ENCODE measurements at regions not wholly inside any gene's neighbourhood (a gene's known extent, or its start where the extent isn't known, plus 50 kb on each side); places are given as distances from the start of the nearest gene placed in this dataset.

DNA sequence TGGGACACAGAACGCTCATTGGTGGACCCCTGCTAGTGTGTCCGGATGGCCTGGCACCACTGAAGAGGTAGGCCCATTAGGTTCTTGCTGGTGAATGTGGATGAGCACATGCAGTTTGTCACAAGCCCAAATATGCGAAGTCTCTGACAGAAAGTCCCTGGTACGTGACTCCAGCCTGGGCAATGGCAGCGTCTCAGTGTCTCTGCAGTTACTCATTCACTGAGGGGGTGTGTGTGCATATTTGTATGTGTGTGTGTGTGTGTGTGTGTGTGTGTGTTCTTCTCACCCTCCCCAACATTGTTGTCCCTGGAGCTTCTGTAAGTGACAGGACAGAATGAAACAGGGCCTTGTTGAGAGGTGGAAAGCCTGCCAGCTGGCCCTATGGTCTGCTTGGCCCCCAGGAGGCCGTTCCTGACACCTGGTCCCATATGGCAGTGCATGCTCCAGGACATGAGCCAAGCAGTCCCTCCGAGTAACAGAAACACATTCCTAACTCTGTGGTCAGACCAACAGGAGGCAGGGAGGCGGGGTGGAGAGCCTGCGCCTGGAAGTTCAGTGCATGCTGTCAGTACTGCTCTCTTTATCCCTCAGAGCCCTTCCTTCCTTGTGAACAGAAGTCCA is 169.9 kb downstream of the SLC28A3 start:
- Mint-ChIP-seq H3K4me3 (no peak overlapping the region), H3K36me3 (no peaks in the 10 kb centered on the region), H3K9me3 (no peaks in the 10 kb centered on the region), H3K27me3 (no peaks in the 10 kb centered on the region), H3K27ac (no peak overlapping the region), H3K4me1 (peaks cover 3% of the 10 kb centered on the region)
- no peak for DNase-seq
- POLR2A ChIA-PET: no interaction called here
- no peak for ATAC-seq (ENCODE audit: low read depth)

DNA sequence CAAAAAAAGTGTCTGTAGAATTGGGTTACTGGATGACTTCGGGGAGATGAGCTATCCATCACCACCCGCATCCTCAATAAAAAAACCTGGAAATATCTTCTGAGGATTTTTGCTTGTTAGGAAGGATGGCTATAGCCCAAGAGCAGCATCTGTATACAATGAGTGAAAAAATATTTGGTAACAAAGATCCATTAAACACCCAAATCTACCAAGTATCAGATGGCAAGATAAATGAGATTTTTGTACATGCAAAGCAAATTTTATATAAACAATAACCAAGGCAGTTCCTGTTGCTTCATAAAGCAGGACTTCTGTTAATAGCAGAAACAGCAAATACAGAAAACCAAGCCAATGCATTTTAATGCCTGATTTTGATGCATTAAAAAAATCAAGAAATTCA is 166.6 kb downstream of the SLC28A3 start:
- Mint-ChIP-seq H3K4me1 (peaks cover 3% of the 10 kb centered on the region), H3K36me3 (no peaks in the 10 kb centered on the region), H3K27me3 (no peaks in the 10 kb centered on the region), H3K9me3 (no peaks in the 10 kb centered on the region), H3K4me3 (no peak overlapping the region), H3K27ac (no peak overlapping the region)
- ATAC-seq (ENCODE audit: low read depth) (no peak), DNase-seq (no peak)
- POLR2A ChIA-PET: no interaction called here

DNA sequence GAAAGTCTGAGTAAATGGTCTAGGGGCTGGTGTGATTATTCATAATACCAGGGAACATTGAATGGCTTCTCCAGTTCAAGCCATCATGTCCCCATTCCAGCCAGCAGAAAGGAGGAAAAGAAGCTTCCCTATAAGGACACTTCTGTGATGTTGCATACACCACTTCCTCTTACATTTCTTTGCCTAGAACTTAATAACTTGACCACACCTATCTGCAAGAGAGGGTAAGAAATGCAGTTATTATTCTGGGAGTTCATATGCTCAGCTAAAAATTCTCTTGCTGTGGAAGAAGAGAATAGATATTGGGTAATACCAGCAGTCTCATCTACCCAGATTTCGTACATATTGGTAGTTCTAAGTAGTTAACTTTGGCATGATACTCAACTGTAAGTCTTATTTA is 166.1 kb downstream of the SLC28A3 start:
- no peaks in the 10 kb centered on the region for H3K36me3 Mint-ChIP-seq
- H3K4me1 Mint-ChIP-seq: peaks cover 3% of the 10 kb centered on the region
- ATAC-seq (ENCODE audit: low read depth) (no peak), DNase-seq (no peak)
- POLR2A ChIA-PET: no interaction called here
- no peak overlapping the region for H3K27ac Mint-ChIP-seq
- H3K9me3 Mint-ChIP-seq: no peaks in the 10 kb centered on the region
- H3K27me3 Mint-ChIP-seq: no peaks in the 10 kb centered on the region
- no peak overlapping the region for H3K4me3 Mint-ChIP-seq

DNA sequence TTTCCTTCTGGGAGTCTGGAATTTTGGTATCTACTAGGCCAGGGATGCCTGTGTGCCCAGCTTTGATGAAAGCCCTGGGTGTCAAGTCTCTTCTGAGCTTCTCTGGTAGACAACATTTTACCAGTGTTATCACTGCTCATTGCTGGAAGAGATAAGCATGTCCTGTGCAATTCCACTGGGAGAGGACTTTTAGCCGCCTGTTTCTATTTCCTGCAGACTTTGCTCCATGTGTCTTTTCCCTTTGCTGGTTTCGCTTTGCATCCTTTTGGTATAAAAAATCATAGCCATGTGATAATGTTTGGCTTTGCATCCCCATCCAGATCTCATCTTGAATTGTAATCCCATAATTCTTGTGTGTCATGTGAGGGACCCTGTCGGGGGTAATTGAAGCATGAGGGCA is 163.2 kb downstream of the SLC28A3 start:
- Mint-ChIP-seq H3K9me3 (no peaks in the 10 kb centered on the region), H3K4me1 (peaks cover 3% of the 10 kb centered on the region), H3K27me3 (peaks cover 2% of the 10 kb centered on the region), H3K36me3 (no peaks in the 10 kb centered on the region), H3K27ac (no peak overlapping the region), H3K4me3 (no peak overlapping the region)
- POLR2A ChIA-PET: no interaction called here
- ATAC-seq (ENCODE audit: low read depth) (no peak), DNase-seq (no peak)

DNA sequence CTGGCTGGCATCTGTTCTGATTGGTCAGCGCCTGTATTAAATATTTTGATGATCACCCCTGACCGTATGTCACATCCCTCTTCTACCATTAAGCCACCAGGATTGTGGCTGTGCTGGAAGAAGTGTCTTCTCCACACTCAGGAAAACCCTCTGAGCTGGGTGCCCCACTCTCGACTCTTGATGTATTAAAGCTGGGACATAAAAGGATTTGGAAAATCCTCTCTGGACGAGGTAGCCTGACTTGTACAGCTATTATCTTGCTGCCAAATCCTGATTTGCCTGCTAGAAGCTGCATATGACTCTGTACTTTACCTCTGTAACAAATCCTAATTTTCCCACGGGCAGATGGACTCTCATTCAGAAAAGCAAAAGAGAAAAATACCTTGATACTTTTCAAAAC is 161.0 kb downstream of the SLC28A3 start:
- H3K27me3 Mint-ChIP-seq: peaks cover 2% of the 10 kb centered on the region
- no peaks in the 10 kb centered on the region for H3K9me3 Mint-ChIP-seq
- DNase-seq: no peak
- no peak overlapping the region for H3K4me3 Mint-ChIP-seq
- no peak overlapping the region for H3K27ac Mint-ChIP-seq
- H3K4me1 Mint-ChIP-seq: peaks cover under 1% of the 10 kb centered on the region
- POLR2A ChIA-PET: no interaction called here
- no peak for ATAC-seq (ENCODE audit: low read depth)
- no peaks in the 10 kb centered on the region for H3K36me3 Mint-ChIP-seq

DNA sequence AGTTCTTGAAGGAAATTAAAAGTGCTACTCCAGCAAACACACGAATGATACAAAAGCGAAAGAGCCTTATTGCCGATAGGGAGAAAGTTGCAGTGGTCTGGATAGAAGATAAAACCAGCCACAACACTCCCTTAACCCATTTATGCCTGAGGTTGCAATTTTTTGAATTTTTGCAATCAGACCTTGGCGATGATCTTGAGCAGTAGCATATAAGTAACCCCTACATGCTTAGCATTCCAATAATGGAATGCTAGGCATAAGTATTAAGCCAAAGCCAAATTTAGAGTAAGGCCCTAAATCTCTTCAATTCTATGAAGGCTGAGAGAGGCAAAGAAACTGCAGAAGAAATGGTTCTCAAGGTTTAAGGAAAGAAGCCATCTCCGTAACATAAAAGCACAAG is 153.5 kb downstream of the SLC28A3 start:
- POLR2A ChIA-PET: no interaction called here
- H3K27ac Mint-ChIP-seq: no peak overlapping the region
- DNase-seq: no peak
- H3K9me3 Mint-ChIP-seq: no peaks in the 10 kb centered on the region
- peaks cover 13% of the 10 kb centered on the region for H3K27me3 Mint-ChIP-seq
- no peak for ATAC-seq (ENCODE audit: low read depth)
- no peak overlapping the region for H3K4me3 Mint-ChIP-seq
- no peaks in the 10 kb centered on the region for H3K4me1 Mint-ChIP-seq
- no peaks in the 10 kb centered on the region for H3K36me3 Mint-ChIP-seq

DNA sequence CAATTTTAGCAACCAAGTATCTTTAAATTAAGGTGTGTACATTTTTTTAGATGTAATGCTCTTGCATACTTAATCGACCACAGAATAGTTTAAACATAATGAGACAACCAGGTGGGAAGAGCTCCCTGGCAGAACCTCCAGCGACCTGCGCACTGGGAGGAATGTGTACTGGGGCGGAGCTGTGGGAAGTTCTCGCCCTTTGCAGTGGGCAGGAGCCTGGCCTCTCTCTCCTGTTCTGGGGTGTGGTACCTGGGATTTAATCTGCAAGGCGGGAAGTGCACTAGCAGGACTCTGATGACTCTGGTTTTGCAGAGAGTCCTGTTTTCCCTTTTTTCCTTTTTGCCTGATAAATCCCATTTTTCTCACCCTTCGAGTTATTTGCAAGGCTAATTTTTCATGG is 150.7 kb downstream of the SLC28A3 start:
- Mint-ChIP-seq H3K27ac (no peak overlapping the region), H3K9me3 (no peaks in the 10 kb centered on the region), H3K36me3 (no peaks in the 10 kb centered on the region), H3K27me3 (peaks cover 17% of the 10 kb centered on the region), H3K4me1 (no peaks in the 10 kb centered on the region), H3K4me3 (no peak overlapping the region)
- DNase-seq (no peak), ATAC-seq (ENCODE audit: low read depth) (no peak)
- POLR2A ChIA-PET: no interaction called here

DNA sequence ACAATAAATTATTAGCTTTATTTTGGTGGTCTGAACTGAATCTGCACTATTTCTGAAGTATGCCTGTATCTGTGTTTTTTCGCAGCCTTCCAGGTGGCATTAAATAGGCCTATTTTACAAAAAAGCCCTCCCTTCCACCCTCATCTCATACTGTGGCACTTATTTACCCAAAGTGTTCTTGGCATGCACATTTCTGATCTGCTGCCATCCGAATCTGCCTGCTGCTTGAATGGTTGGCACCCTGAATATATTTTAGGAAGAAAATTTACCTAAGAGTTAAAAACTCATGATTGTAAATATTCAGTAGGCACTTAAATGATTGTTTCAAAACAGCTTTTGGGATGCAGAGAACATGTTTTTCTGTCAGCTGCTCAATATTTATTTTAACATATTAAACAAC is 150.1 kb downstream of the SLC28A3 start:
- H3K36me3 Mint-ChIP-seq: no peaks in the 10 kb centered on the region
- POLR2A ChIA-PET: no interaction called here
- H3K4me1 Mint-ChIP-seq: no peaks in the 10 kb centered on the region

DNA sequence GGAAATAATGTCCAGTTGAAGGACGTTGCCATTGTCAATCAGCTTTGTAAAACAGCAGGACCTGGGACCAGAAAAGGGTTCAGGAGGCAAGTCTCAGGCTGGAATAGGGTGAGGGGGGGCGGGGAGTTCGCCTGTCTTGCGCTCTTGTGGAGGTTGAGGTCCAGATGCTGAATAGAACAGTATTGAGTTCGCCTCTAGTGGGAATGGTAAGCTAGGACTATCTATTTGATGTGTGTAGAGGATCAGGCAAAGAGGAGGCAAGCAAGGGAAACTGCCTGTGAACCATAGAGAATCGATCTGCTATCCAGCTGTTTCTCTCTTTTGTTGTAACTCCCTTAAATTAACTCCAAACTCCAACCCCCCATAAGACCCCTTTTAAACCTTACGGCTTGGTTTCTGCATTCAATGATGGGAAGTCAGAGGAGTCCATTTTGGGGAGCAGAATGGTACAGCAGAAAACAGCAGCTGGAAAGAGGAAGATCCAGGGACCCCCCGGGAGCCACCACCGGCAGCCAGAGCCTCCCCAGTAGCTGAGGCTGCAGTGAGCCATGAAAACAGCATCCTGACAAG is 133.7 kb downstream of the SLC28A3 start:
- ATAC-seq (ENCODE audit: low read depth): no peak
- Mint-ChIP-seq H3K4me3 (no peak overlapping the region), H3K4me1 (no peaks in the 10 kb centered on the region), H3K27ac (no peak overlapping the region), H3K27me3 (peaks cover 13% of the 10 kb centered on the region), H3K9me3 (no peaks in the 10 kb centered on the region), H3K36me3 (no peaks in the 10 kb centered on the region)
- POLR2A ChIA-PET: no interaction called here
- DNase-seq: no peak

More for the DNA sequence above, 150.1 kb downstream of the SLC28A3 start:
- Mint-ChIP-seq H3K4me3 (no peak overlapping the region), H3K27me3 (peaks cover 12% of the 10 kb centered on the region), H3K9me3 (peaks cover 2% of the 10 kb centered on the region), H3K27ac (no peak overlapping the region)
- DNase-seq (no peak), ATAC-seq (ENCODE audit: low read depth) (no peak)

DNA sequence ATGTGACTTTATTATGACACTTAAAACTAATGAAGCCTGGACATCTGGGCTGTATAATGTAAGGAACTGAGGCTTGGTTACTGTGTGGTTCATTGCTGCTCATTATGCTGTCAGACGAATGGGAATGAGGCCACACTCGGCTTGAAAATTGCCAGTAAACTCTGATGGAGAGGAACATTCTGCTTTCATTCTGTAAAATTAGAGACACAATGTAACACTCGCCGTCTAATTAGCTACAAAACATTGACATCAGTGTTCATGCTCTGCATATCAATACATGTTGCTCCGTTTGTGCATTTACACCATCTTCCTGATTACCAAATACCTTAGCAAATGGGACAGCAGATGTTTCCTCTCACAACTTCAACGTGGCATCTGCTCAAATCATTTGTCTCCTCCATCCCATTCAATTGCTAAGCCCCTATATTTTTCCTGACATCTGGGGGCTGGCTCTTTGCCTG is 133.0 kb downstream of the SLC28A3 start:
- no peaks in the 10 kb centered on the region for H3K4me1 Mint-ChIP-seq
- POLR2A ChIA-PET: no interaction called here
- ATAC-seq (ENCODE audit: low read depth) (no peak), DNase-seq (no peak)
- no peaks in the 10 kb centered on the region for H3K36me3 Mint-ChIP-seq
- H3K27ac Mint-ChIP-seq: no peak overlapping the region
- no peaks in the 10 kb centered on the region for H3K9me3 Mint-ChIP-seq
- H3K4me3 Mint-ChIP-seq: no peak overlapping the region
- peaks cover 9% of the 10 kb centered on the region for H3K27me3 Mint-ChIP-seq

DNA sequence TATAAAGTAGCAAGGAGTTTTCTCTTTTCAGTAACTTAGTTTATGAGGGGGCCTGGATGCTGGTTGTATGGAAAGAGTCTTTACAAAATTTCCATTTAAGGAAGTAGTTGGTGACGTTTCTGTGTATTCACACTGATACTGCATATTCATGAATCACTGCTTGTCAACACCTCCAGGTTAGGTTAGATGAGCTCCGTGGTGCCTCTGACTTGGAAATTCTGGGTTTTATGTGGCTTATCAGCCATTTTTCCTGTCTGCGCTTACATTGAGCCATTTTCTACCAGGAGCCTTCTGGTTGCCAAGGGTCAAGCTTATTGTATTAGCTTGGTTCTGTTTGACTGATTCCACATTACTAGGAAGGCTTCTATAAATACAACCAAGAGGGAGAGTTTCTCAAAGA is 128.3 kb downstream of the SLC28A3 start:
- Mint-ChIP-seq H3K36me3 (no peaks in the 10 kb centered on the region), H3K27me3 (no peaks in the 10 kb centered on the region), H3K9me3 (peaks cover 3% of the 10 kb centered on the region), H3K27ac (no peak overlapping the region), H3K4me1 (no peaks in the 10 kb centered on the region), H3K4me3 (no peak overlapping the region)
- DNase-seq (no peak), ATAC-seq (ENCODE audit: low read depth) (no peak)
- POLR2A ChIA-PET: no interaction called here

DNA sequence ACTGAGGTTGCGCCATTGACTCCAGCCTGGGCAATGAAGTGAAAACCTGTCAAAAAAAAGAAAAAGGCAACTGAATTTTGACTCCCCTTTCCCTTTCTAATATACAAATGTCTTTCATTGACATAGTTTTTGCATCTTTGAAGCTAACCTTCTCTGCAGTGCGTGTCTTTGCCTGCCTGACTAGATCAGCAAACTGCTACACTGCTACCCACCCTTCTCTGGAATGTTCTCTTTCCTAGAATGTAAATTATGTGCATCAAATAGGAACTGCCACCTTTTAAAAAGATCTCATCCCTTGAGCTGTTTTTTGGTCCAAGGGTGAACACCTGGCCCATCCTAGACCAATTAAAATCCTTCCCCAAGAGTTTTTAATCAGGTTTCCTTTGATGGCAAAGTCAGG is 127.6 kb downstream of the SLC28A3 start:
- H3K36me3 Mint-ChIP-seq: no peaks in the 10 kb centered on the region
- POLR2A ChIA-PET: no interaction called here
- ATAC-seq (ENCODE audit: low read depth) (no peak), DNase-seq (no peak)
- no peak overlapping the region for H3K4me3 Mint-ChIP-seq
- no peaks in the 10 kb centered on the region for H3K4me1 Mint-ChIP-seq
- no peaks in the 10 kb centered on the region for H3K27me3 Mint-ChIP-seq
- peaks cover 3% of the 10 kb centered on the region for H3K9me3 Mint-ChIP-seq
- H3K27ac Mint-ChIP-seq: no peak overlapping the region

DNA sequence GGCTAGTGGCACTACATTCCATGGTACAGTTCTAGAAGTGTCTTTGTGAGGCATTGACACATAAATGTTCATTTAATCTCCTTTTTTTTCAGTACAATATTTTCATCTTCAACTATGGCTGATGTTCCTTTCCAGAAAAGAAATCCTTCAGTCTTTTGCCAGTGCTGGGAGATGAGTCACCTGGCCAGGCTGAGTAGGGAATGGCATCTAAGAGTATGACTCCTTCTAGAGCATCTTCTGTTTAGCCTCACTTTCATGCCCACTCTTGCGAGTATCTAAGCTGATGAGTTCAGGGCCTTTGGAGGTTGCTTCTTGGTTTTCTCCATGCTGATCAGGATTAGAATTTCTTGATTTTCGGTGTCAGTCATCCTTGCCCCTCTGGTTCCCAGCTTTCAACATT is 124.4 kb downstream of the SLC28A3 start:
- ATAC-seq (ENCODE audit: low read depth): no peak
- Mint-ChIP-seq H3K36me3 (no peaks in the 10 kb centered on the region), H3K4me1 (no peaks in the 10 kb centered on the region), H3K27ac (no peak overlapping the region), H3K27me3 (no peaks in the 10 kb centered on the region), H3K4me3 (no peak overlapping the region), H3K9me3 (peaks cover 3% of the 10 kb centered on the region)
- no peak for DNase-seq
- POLR2A ChIA-PET: no interaction called here

DNA sequence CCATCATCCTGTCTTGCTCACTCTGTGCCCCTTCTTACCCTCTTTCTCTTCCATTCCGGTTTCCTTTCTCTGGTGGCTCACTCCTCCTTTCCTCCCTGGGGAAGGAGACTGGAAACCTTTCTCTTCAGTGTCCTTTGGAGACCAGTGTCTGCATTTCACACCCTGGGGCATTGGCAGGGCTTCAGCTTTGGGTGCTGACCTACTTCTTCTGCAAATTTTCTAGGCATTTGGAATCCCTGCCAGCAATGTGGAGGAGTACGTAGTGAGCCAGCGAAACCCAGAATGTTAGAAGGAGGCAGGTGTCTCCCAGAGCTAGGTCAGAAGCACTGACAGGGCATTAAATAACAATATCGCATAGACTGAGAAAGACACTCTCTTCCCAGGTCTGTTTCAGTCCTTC is 122.2 kb downstream of the SLC28A3 start:
- ATAC-seq (ENCODE audit: low read depth) (no peak), DNase-seq (no peak)
- no peak overlapping the region for H3K27ac Mint-ChIP-seq
- H3K4me1 Mint-ChIP-seq: no peaks in the 10 kb centered on the region
- peaks cover 8% of the 10 kb centered on the region for H3K9me3 Mint-ChIP-seq
- H3K4me3 Mint-ChIP-seq: no peak overlapping the region
- peaks cover 3% of the 10 kb centered on the region for H3K27me3 Mint-ChIP-seq
- POLR2A ChIA-PET: no interaction called here
- no peaks in the 10 kb centered on the region for H3K36me3 Mint-ChIP-seq

DNA sequence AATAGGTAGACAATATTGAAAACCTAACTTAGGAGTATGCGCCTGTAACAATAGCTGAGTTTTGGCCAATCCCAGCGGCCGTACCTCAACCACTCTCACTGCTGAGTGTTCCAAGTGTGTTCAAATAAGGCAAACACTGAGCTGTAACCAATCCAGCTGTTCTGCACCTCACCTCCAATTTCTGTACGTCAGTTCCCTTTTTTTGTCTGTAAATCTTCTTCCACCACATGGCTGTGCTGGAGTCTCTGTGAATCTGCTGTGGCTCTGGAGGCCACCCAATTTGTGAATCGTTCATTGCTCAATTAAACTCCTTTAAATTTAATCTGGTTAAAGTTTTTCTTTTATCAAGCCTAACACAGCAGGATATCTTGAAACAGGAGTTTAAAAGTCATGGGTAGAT is 116.3 kb downstream of the SLC28A3 start:
- Mint-ChIP-seq H3K4me3 (no peak overlapping the region), H3K27me3 (peaks cover 9% of the 10 kb centered on the region), H3K9me3 (peaks cover 5% of the 10 kb centered on the region), H3K4me1 (peaks cover 3% of the 10 kb centered on the region), H3K27ac (no peak overlapping the region), H3K36me3 (no peaks in the 10 kb centered on the region)
- ATAC-seq (ENCODE audit: low read depth) (no peak), DNase-seq (no peak)
- POLR2A ChIA-PET: no interaction called here
